Trophoblast cell (in vitro differentiated cells and primary cell): ENCODE measurements at regions not wholly inside any gene's neighbourhood (a gene's known extent, or its start where the extent isn't known, plus 50 kb on each side); places are given as distances from the start of the nearest gene placed in this dataset.

ENCODE experiments used
- DNase-seq, 2 donors: peaks; one replicate each; pipeline ENCODE4 v3.0.0-alpha.2; 2016
- H2AFZ ChIP-seq: 2 replicates; pipeline ENCODE4 v1.6.1; 2013; ENCODE audit warnings: low read length, moderate library complexity, mild to moderate bottlenecking; ENCODE audit not compliant: insufficient read depth, poor library complexity
- H2AK5ac ChIP-seq: 2 replicates; pipeline ENCODE4 v1.6.1; 2013; ENCODE audit warnings: mild to moderate bottlenecking, low read length
- H2BK120ac ChIP-seq: 2 replicates; pipeline ENCODE4 v1.6.1; 2013; ENCODE audit warnings: low read length, mild to moderate bottlenecking, moderate library complexity; ENCODE audit not compliant: insufficient read depth, poor library complexity
- H2BK12ac ChIP-seq: 2 replicates; pipeline ENCODE4 v1.6.1; 2013; ENCODE audit warnings: mild to moderate bottlenecking, low read length, moderate library complexity
- H2BK5ac ChIP-seq: 2 replicates; pipeline ENCODE4 v1.6.1; 2013; ENCODE audit warnings: low read length, low read depth, moderate library complexity, mild to moderate bottlenecking; ENCODE audit not compliant: poor library complexity
- H3K14ac ChIP-seq: 2 replicates; pipeline ENCODE4 v1.6.1; 2013; ENCODE audit warnings: mild to moderate bottlenecking, low read length
- H3K18ac ChIP-seq: 2 replicates; pipeline ENCODE4 v1.6.1; 2013; ENCODE audit warnings: mild to moderate bottlenecking, low read length
- H3K23ac ChIP-seq: 2 replicates; pipeline ENCODE4 v1.6.1; 2013; ENCODE audit warnings: low read length
- H3K27ac ChIP-seq: 2 replicates; pipeline ENCODE4 v1.5.1; 2013; ENCODE audit warnings: low read depth, mild to moderate bottlenecking, inconsistent platforms, low read length, moderate library complexity
- H3K27me3 ChIP-seq: 2 replicates; pipeline ENCODE4 v1.6.1; 2013; ENCODE audit warnings: inconsistent platforms, mild to moderate bottlenecking, low read length, moderate library complexity; ENCODE audit not compliant: insufficient read depth
- H3K36me3 ChIP-seq, 2 experiments: 1 replicate in 1 of 2; 2 replicates in 1 of 2; pipeline ENCODE4 v1.6.1; 2013; ENCODE audit warnings: low read length in 2 of 2, mild to moderate bottlenecking in 2 of 2, moderate library complexity in 1 of 2; ENCODE audit not compliant: insufficient read depth in 2 of 2, control insufficient read depth in 1 of 2
- H3K4ac ChIP-seq: 2 replicates; pipeline ENCODE4 v1.6.1; 2013; ENCODE audit warnings: low read depth, mild to moderate bottlenecking, low read length, moderate library complexity
- H3K4me1 ChIP-seq, 2 experiments: 1 replicate in 1 of 2; 2 replicates in 1 of 2; pipeline ENCODE4 v1.6.1; 2013; ENCODE audit warnings: low read length in 2 of 2, mild to moderate bottlenecking in 2 of 2, moderate library complexity in 1 of 2; ENCODE audit not compliant: insufficient read depth in 2 of 2, control insufficient read depth in 1 of 2
- H3K4me2 ChIP-seq: 2 replicates; pipeline ENCODE4 v1.6.1; 2013; ENCODE audit warnings: inconsistent platforms, mild to moderate bottlenecking, low read length, moderate library complexity
- H3K4me3 ChIP-seq: 2 replicates; pipeline ENCODE4 v1.5.1; 2013; ENCODE audit warnings: mild to moderate bottlenecking, low read depth, low read length, inconsistent platforms
- H3K79me1 ChIP-seq: one replicate; pipeline ENCODE4 v1.6.1; 2013; ENCODE audit warnings: low read length
- H3K79me2 ChIP-seq: 2 replicates; pipeline ENCODE4 v1.6.1; 2013; ENCODE audit warnings: low read length, mild to moderate bottlenecking; ENCODE audit not compliant: control insufficient read depth, insufficient read depth, poor library complexity
- H3K9ac ChIP-seq: 2 replicates; pipeline ENCODE4 v1.6.1; 2013; ENCODE audit warnings: mild to moderate bottlenecking, low read length
- H3K9me3 ChIP-seq: 2 replicates; pipeline ENCODE4 v1.6.1; 2013; ENCODE audit warnings: low read depth, mild to moderate bottlenecking, control low read depth, inconsistent platforms, low read length; ENCODE audit not compliant: insufficient read depth
- H4K12ac ChIP-seq: 2 replicates; pipeline ENCODE4 v1.6.1; 2013; ENCODE audit warnings: low read depth, mild to moderate bottlenecking, low read length, moderate library complexity
- H4K8ac ChIP-seq: 2 replicates; pipeline ENCODE4 v1.6.1; 2013; ENCODE audit warnings: low read depth, mild to moderate bottlenecking, low read length, moderate library complexity
- H4K91ac ChIP-seq: one replicate; pipeline ENCODE4 v1.6.1; 2013; ENCODE audit warnings: low read depth, mild to moderate bottlenecking, low read length, moderate library complexity
- WGBS: extraction: QIAGEN DNeasy Blood & Tissue Kit; methylation state at CpG from one replicate; pipeline ENCODE4 v1.1.7; 2013; ENCODE audit warnings: missing lambda C conversion rate; ENCODE audit not compliant: insufficient read length, insufficient coverage; ENCODE audit errors: extremely low coverage; 5-methylcytosine and 5-hydroxymethylcytosine counted together

DNA sequence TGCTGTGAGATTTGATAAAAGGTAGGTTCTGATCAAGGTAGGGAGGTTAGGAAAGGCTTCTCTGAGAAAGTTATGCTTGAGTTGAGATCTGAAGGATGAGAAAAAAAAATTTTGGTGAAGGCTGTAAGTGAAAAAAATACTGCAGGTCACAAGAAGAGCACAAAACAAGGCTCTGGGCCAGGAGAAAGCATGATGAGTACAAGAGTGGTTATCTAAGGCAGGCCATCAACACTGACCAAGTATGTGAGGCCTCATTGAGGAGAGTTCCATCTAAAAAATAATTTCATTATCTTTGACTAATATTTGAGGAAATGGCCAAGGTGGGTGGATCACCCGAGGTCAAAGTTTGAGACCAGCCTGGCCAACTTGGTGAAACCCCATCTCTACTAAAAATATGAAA is 71.6 kb upstream of the SLC4A4 start:
- Histone ChIP-seq H2AK5ac (no peak overlapping the region), H3K4me3 (no peak overlapping the region), H3K27me3 (no peaks in the 10 kb centered on the region), H3K9me3 (no peaks in the 10 kb centered on the region), H4K8ac (no peak overlapping the region), H3K79me2 (no peaks in the 10 kb centered on the region), H3K4ac (no peak overlapping the region), H2BK120ac (no peak overlapping the region), H3K4me1 (no peaks in the 10 kb centered on the region), H3K36me3 (no peaks in the 10 kb centered on the region), H3K79me1 (no peaks in the 10 kb centered on the region), H3K18ac (no peak overlapping the region), H3K27ac (no peak overlapping the region), H2AFZ (no peak overlapping the region), H3K14ac (no peak overlapping the region), H3K4me2 (no peak overlapping the region), H2BK12ac (no peak overlapping the region), H3K23ac (no peak overlapping the region), H2BK5ac (no peak overlapping the region), H4K91ac (no peak overlapping the region), H3K9ac (no peak overlapping the region), H4K12ac (no peak overlapping the region)
- DNase-seq = no peak
- WGBS = no CpG with 5 or more reads among the region's 1 CpG

DNA sequence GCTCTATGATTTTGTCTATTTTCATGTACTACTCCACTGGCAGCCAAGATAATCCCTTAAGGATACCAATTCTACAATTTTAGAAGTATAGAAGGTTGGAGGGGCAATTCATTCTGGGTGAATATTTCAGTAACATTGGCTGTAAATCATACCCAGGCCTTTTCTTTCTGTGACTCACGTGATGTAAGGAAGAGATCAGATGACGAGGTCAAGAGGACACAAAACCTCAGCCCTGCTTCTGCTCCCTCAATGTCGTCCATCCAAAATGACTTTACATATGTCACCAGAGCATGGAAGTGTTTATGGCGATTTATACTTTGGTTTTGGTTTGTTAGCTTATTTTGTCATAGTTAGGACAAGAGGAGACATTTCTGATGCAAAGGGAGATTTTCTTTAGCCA is 70.7 kb upstream of the SLC4A4 start:
- H3K4me2 ChIP-seq = no peak overlapping the region
- H2BK120ac ChIP-seq = no peak overlapping the region
- H3K4me1 ChIP-seq = no peaks in the 10 kb centered on the region
- no peak overlapping the region for H4K8ac ChIP-seq
- no peak overlapping the region for H3K4me3 ChIP-seq
- no peak overlapping the region for H2AK5ac ChIP-seq
- no peaks in the 10 kb centered on the region for H3K79me1 ChIP-seq
- no peak overlapping the region for H3K23ac ChIP-seq
- H3K14ac ChIP-seq = no peak overlapping the region
- no peak overlapping the region for H2BK5ac ChIP-seq
- no peak overlapping the region for H3K9ac ChIP-seq
- H4K12ac ChIP-seq = no peak overlapping the region
- no peak overlapping the region for H3K18ac ChIP-seq
- no CpG with 5 or more reads among the region's 4 CpGs for WGBS
- no peaks in the 10 kb centered on the region for H3K9me3 ChIP-seq
- no peaks in the 10 kb centered on the region for H3K36me3 ChIP-seq
- DNase-seq = no peak
- H3K79me2 ChIP-seq = no peaks in the 10 kb centered on the region
- no peaks in the 10 kb centered on the region for H3K27me3 ChIP-seq
- no peak overlapping the region for H3K4ac ChIP-seq
- no peak overlapping the region for H2BK12ac ChIP-seq
- no peak overlapping the region for H2AFZ ChIP-seq
- no peak overlapping the region for H4K91ac ChIP-seq
- no peak overlapping the region for H3K27ac ChIP-seq

DNA sequence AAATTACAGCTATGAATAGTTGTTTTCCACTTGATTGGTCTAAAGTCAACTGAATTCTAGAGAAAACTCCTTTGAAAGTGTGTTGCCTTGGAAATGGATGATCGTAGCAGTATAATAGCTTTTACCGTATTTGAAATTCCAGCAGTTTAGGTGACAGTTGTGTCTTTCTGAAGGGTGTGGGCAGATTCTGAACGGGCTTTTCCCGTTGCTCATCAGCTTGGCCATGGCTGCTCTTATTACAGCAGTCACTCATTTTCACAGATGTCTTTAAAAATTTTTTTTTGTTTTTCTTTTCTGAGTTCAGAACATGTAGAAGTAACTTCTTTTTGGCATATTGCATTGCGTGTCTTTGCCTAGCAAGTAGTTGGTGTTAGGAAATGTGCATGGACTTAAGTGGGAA is 69.6 kb upstream of the SLC4A4 start:
- Histone ChIP-seq H2BK12ac (no peak overlapping the region), H3K4ac (no peak overlapping the region), H4K91ac (no peak overlapping the region), H3K4me2 (no peak overlapping the region), H3K4me1 (no peaks in the 10 kb centered on the region), H3K23ac (no peak overlapping the region), H3K79me1 (no peaks in the 10 kb centered on the region), H3K79me2 (no peaks in the 10 kb centered on the region), H3K18ac (no peak overlapping the region), H2BK5ac (no peak overlapping the region), H3K36me3 (no peaks in the 10 kb centered on the region), H3K27me3 (no peaks in the 10 kb centered on the region), H2AFZ (no peak overlapping the region), H2BK120ac (no peak overlapping the region), H2AK5ac (no peak overlapping the region), H4K12ac (no peak overlapping the region), H3K9ac (no peak overlapping the region), H4K8ac (no peak overlapping the region), H3K9me3 (no peaks in the 10 kb centered on the region), H3K27ac (no peak overlapping the region), H3K14ac (no peak overlapping the region), H3K4me3 (no peak overlapping the region)
- peak in 1 of 2 donors; percentile 58 for DNase-seq
- WGBS = no CpG with 5 or more reads among the region's 5 CpGs

- no peak overlapping the region for H2BK5ac ChIP-seq
- H4K91ac ChIP-seq = no peak overlapping the region
- no peaks in the 10 kb centered on the region for H3K79me1 ChIP-seq
- H3K4me2 ChIP-seq = no peak overlapping the region
- H3K4ac ChIP-seq = no peak overlapping the region
- H4K12ac ChIP-seq = no peak overlapping the region
- no peak overlapping the region for H2BK12ac ChIP-seq
- no peaks in the 10 kb centered on the region for H3K27me3 ChIP-seq
- no peak overlapping the region for H3K4me3 ChIP-seq
- peak; percentile 19 to 58 for DNase-seq
- no peak overlapping the region for H2AFZ ChIP-seq
- H4K8ac ChIP-seq = no peak overlapping the region
- no peaks in the 10 kb centered on the region for H3K79me2 ChIP-seq
- H3K4me1 ChIP-seq = no peaks in the 10 kb centered on the region
- no CpG with 5 or more reads among the region's 1 CpG for WGBS
- no peaks in the 10 kb centered on the region for H3K36me3 ChIP-seq
- no peak overlapping the region for H3K9ac ChIP-seq
- no peak overlapping the region for H3K14ac ChIP-seq
- H3K9me3 ChIP-seq = no peaks in the 10 kb centered on the region
- no peak overlapping the region for H3K27ac ChIP-seq
- no peak overlapping the region for H3K23ac ChIP-seq
- H2AK5ac ChIP-seq = no peak overlapping the region
- H2BK120ac ChIP-seq = no peak overlapping the region
- no peak overlapping the region for H3K18ac ChIP-seq
These were observed 67.9 kb upstream of the SLC4A4 start for GRCh38 chr4:71270901-71271300.
